Type B pancreatic cell (in vitro differentiated cells): ENCODE measurements at regions not wholly inside any gene's neighbourhood (a gene's known extent, or its start where the extent isn't known, plus 50 kb on each side); places are given as distances from the start of the nearest gene placed in this dataset.

Experiments used
- DNase-seq: peaks from one replicate; pipeline ENCODE4 v3.0.0; 2021; ENCODE audit warnings: mixed read lengths; ENCODE audit not compliant: unreplicated experiment; ENCODE audit errors: extremely low spot score
- H3K27ac Mint-ChIP-seq: 2 replicates; pipeline ENCODE4 v1.8.0; 2021; ENCODE audit warnings: mild to moderate bottlenecking, mixed read lengths
- H3K27me3 Mint-ChIP-seq: 2 replicates; pipeline ENCODE4 v1.8.0; 2021; ENCODE audit warnings: mixed read lengths
- H3K36me3 Mint-ChIP-seq: 2 replicates; pipeline ENCODE4 v1.8.0; 2021; ENCODE audit warnings: mixed read lengths
- H3K4me1 Mint-ChIP-seq: one replicate; pipeline ENCODE4 v1.8.0; 2021; ENCODE audit warnings: mixed read lengths; ENCODE audit not compliant: unreplicated experiment
- H3K4me3 Mint-ChIP-seq: 2 replicates; pipeline ENCODE4 v1.8.0; 2021; ENCODE audit warnings: mild to moderate bottlenecking, mixed read lengths
- H3K9me3 Mint-ChIP-seq: 2 replicates; pipeline ENCODE4 v1.8.0; 2021; ENCODE audit warnings: mixed read lengths
- TF ChIP-seq, protein P1 (sequence below): fragments of 200-600 bp; sonication (generic); conservative IDR thresholded peaks from 2 replicates; pipeline ENCODE4 v1.5.0; 2021; ENCODE audit warnings: antibody characterized with exemption, mild to moderate bottlenecking

DNA sequence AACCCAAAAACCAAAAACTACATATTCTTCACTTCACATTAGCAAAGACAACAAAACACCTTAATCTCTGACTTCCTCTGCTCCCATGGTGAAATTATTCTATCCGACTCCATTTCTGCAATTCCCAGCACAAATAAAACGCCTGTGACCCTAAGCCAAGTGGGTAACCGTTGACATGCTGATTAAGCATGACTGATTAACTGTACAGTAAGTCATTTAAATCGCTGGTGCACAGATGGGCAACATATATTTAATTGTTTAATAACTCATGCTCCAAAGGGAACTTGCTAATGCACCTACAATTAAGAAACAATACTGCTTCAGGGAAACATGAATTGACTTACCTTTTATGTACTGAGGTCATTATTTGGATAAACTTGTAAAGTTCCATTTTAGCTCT, 436.7 kb downstream of the KIF2B start:
- no peak overlapping the region for H3K27ac Mint-ChIP-seq
- no peak for DNase-seq
- TF ChIP-seq, protein P1, sequence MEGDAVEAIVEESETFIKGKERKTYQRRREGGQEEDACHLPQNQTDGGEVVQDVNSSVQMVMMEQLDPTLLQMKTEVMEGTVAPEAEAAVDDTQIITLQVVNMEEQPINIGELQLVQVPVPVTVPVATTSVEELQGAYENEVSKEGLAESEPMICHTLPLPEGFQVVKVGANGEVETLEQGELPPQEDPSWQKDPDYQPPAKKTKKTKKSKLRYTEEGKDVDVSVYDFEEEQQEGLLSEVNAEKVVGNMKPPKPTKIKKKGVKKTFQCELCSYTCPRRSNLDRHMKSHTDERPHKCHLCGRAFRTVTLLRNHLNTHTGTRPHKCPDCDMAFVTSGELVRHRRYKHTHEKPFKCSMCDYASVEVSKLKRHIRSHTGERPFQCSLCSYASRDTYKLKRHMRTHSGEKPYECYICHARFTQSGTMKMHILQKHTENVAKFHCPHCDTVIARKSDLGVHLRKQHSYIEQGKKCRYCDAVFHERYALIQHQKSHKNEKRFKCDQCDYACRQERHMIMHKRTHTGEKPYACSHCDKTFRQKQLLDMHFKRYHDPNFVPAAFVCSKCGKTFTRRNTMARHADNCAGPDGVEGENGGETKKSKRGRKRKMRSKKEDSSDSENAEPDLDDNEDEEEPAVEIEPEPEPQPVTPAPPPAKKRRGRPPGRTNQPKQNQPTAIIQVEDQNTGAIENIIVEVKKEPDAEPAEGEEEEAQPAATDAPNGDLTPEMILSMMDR: no peak
- no peaks in the 10 kb centered on the region for H3K4me1 Mint-ChIP-seq
- no peaks in the 10 kb centered on the region for H3K36me3 Mint-ChIP-seq
- no peaks in the 10 kb centered on the region for H3K27me3 Mint-ChIP-seq
- H3K9me3 Mint-ChIP-seq: peaks cover 5% of the 10 kb centered on the region
- no peak overlapping the region for H3K4me3 Mint-ChIP-seq

DNA sequence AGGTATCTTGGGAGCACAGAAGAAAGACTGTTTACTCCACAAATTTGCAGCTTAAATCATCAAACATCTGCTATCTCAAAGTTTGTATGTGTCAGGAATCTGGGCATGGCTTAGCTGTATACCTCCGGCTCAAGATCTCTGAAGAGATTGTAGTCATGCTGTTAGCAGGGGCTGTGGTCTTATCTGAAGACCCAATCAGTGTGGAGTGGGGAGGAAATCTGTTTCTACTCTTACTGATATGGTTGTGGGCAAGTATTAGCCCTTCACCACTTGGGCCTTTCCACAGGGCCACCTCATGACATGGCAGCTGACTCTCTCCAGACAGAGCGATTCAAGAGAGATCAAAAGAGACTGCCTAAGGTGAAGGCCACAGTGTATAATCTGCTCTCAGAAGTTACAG, 438.7 kb downstream of the KIF2B start:
- TF ChIP-seq, protein P1: no peak
- no peaks in the 10 kb centered on the region for H3K27me3 Mint-ChIP-seq

DNA sequence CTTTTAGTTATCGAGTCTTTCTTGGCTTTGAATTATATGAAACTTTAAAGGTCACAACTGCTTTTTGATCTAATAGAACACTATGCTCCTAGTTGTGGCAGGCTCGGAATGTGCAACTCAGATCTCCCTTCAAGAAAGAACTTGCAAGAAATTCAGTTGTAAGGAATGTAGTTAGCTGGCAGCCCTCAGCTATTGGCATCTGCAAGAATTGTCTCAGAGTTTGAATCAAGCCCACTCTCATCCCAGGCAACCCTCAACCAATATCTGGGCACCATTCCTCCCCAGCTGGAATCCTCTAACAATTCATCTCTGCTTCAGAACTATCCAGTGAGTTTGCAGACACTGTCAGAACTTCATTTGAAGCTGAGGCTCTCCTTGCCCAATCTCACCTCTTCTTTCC, 447.2 kb downstream of the KIF2B start:
- Mint-ChIP-seq H3K36me3 (no peaks in the 10 kb centered on the region), H3K4me1 (no peaks in the 10 kb centered on the region), H3K27me3 (no peaks in the 10 kb centered on the region), H3K4me3 (no peak overlapping the region), H3K9me3 (no peaks in the 10 kb centered on the region), H3K27ac (no peak overlapping the region)
- no peak for DNase-seq
- TF ChIP-seq, protein P1: no peak

More for the DNA sequence above, 438.7 kb downstream of the KIF2B start:
- Mint-ChIP-seq H3K9me3 (peaks cover 8% of the 10 kb centered on the region), H3K4me3 (no peak overlapping the region), H3K4me1 (no peaks in the 10 kb centered on the region), H3K27ac (no peak overlapping the region), H3K36me3 (no peaks in the 10 kb centered on the region)
- DNase-seq: no peak

DNA sequence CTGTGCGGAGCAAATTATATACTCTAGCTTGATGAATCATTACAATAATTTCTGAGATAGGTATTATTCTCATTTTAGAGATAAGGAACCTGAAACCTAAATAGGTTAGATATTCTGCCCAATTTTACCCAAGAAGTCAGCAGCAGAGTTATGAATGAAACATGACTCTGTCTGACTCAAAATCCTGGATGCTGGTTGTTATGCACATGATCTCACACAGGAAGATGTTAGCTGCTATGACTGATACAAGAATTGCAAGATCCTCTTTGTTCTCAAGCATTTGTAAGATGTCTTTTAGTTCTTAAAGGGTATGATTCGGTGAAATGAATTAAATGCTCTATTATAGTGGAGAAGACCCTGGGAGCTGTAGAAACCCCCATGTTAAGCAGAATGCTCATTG, 447.8 kb downstream of the KIF2B start:
- no peaks in the 10 kb centered on the region for H3K27me3 Mint-ChIP-seq
- TF ChIP-seq, protein P1: no peak
- H3K36me3 Mint-ChIP-seq: no peaks in the 10 kb centered on the region
- no peaks in the 10 kb centered on the region for H3K4me1 Mint-ChIP-seq
- no peak overlapping the region for H3K27ac Mint-ChIP-seq
- H3K9me3 Mint-ChIP-seq: no peaks in the 10 kb centered on the region
- H3K4me3 Mint-ChIP-seq: no peak overlapping the region
- no peak for DNase-seq

DNA sequence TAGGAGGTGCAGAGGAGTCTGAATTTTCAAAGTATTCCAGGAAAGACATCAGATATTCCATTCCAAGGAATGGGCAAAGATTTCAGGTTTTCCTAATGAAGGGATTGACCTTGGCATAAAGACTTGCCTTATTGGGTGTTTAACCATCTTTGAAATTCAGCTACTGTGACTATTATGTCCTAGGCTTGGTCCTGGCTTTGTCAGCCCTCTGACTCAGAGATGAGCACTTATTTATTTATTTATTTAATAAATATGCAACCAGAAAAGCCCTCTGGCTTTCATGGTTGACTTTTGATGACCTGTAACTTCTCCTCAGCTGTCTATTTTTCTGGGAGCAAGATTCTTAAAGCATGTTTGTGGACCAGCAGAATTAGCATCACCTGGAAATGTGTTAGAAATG, 455.1 kb downstream of the KIF2B start:
- H3K4me1 Mint-ChIP-seq: no peaks in the 10 kb centered on the region
- TF ChIP-seq, protein P1: no peak
- no peak for DNase-seq
- H3K27me3 Mint-ChIP-seq: peaks cover 14% of the 10 kb centered on the region
- H3K9me3 Mint-ChIP-seq: no peaks in the 10 kb centered on the region
- H3K27ac Mint-ChIP-seq: no peak overlapping the region
- H3K36me3 Mint-ChIP-seq: no peaks in the 10 kb centered on the region
- H3K4me3 Mint-ChIP-seq: no peak overlapping the region

DNA sequence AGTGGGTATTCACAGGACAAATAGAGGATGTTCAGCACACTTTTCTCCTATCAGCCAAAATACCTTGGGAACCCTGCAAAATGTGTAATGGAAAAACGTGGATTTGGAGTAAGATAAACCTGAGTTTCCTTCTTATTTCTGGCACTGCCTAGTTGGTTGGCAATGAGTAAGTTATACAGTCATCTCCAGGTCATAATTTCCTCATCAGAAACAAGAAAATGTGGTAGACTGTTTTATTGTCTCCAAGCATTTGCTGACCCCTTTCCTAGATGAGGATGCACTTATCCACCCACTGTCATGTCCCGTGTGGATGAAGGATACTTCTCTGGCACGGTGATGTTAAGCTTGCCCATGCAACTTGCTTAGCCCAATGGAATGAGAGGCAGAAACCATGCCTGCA, 458.0 kb downstream of the KIF2B start:
- no peak overlapping the region for H3K27ac Mint-ChIP-seq
- no peak for DNase-seq
- H3K36me3 Mint-ChIP-seq: no peaks in the 10 kb centered on the region
- TF ChIP-seq, protein P1: no peak
- no peaks in the 10 kb centered on the region for H3K9me3 Mint-ChIP-seq
- H3K4me3 Mint-ChIP-seq: no peak overlapping the region
- H3K27me3 Mint-ChIP-seq: peaks cover 14% of the 10 kb centered on the region
- H3K4me1 Mint-ChIP-seq: no peaks in the 10 kb centered on the region
